Stimulated activated CD4-positive, alpha-beta T cell treated with anti-CD3 and anti-CD28 coated beads, Interleukin-4, amount 100 ng/mL, for 48 hours (primary cell): ENCODE measurements at regions not wholly inside any gene's neighbourhood (a gene's known extent, or its start where the extent isn't known, plus 50 kb on each side); places are given as distances from the start of the nearest gene placed in this dataset.
"Not testable (repeated sequence)": the region's sequence is repeated elsewhere in the genome, so short reads cannot be mapped to it uniquely, and the experiment has no call there.

ENCODE experiments used
- DNase-seq, 2 donors: peaks; one replicate each; pipeline ENCODE4 v3.0.0-alpha.2; 2020; ENCODE audit warnings: low read depth in 2 of 2

- no peak for DNase-seq
These were observed 234.5 kb downstream of the TFAP2A start for GRCh38 chr6:10180138-10181074.

DNA sequence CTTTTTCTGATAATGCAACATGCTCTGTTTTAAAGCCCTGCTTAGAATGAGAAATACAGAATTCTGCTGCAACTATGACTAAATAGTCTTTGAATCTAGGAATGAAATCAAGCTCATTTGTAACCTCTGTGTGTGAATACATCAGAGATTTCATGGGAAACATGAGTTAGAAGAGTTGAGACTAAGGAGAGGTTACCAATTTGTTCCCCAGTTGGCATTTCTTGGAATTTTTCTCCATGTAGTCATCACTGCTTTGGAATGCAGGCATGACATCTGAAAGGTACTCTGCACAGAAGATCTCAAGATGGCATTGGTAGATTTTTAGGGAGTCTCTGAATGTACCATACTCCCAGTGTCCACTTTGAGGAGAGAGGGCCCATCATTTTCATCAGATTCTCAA, 237.2 kb downstream of the TFAP2A start:
- DNase-seq, result no peak

- no peak for DNase-seq
These were observed 239.5 kb downstream of the TFAP2A start for GRCh38 chr6:10175362-10175761.

DNA sequence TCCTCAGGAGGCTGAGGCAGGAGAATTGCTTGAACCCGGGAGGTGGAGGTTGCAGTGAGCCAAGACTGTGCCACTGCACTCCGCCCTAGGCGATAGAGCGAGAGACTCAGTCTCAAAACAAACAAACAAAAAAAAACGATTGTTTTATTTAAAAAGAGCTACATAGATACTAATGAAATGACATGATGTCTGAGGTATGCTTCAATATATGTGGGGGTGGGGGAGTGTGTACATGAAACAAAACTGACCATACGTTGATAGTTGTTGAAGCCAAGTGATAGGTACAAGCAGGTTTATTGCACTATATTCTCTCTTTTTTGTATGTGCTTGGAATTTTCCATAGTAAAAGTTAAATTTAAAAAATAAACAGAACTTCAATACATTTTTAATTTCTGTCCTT, 240.1 kb downstream of the TFAP2A start:
- DNase-seq, result no peak

DNA sequence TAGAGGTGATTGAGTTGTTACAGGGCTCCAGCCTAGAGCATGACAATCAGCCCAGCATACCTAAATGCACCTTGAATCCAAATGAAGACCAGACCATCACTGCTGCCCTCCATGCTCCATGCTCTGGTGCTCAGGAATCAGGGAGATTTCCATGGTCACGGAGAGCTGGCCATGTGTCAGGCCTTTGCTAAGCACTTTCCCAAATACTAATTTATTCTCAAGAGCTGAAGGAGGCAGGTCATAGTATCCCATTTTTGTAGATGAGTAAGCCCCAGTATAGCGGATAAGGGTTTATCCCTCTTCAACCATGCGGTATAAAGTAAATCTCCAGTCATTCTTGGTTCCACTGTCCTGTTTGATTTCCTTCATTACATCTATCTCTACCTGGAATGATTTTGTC, 240.8 kb downstream of the TFAP2A start:
- no peak for DNase-seq

- DNase-seq, result not testable (repeated sequence)
These were observed 243.2 kb downstream of the TFAP2A start for GRCh38 chr6:10171706-10172105.

- no peak for DNase-seq
These were observed 244.1 kb downstream of the TFAP2A start for GRCh38 chr6:10170816-10171215.

GRCh38 chr6:10166031-10166430, 248.8 kb downstream of the TFAP2A start:
- DNase-seq, result no peak

- no peak for DNase-seq
These were observed 251.5 kb downstream of the TFAP2A start for GRCh38 chr6:10163203-10163962.

DNA sequence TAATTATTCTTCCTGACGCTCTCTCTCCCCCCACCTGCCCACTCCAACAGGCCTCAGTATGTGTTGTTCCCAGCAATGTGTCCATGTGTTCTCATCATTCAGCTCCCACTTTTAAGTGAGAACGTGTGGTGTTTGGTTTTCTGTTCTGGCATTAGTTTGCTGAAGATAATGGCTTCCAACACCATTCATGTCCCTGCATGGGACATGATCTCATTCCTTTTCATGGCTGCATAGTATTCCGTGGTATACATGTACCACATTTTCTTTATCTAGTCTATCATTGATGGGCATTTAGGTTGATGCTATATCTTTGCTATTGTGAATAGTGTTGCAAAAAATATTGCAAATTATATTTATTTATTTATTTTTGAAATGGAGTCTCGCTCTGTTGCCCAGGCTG, 258.0 kb downstream of the TFAP2A start:
- DNase-seq, result no peak

DNA sequence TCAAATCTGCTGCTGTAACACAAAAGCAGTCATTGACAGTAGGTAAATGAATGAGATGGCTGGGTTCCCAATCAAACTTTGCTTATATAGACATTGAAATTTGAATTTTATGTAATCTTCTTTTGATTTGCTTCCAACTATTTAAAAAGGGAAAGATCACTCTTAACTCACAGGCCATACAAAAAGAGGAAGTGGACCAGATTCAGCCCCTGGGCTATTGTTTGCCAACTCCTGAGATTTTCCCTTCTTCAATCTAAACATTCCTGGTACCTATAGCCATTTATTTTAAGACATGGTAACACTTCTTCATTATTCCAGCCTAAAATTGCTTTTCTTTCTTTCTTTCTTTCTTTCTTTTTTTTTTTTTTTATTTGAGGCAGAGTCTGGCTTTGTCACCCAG, 260.6 kb downstream of the TFAP2A start:
- DNase-seq, result no peak

DNA sequence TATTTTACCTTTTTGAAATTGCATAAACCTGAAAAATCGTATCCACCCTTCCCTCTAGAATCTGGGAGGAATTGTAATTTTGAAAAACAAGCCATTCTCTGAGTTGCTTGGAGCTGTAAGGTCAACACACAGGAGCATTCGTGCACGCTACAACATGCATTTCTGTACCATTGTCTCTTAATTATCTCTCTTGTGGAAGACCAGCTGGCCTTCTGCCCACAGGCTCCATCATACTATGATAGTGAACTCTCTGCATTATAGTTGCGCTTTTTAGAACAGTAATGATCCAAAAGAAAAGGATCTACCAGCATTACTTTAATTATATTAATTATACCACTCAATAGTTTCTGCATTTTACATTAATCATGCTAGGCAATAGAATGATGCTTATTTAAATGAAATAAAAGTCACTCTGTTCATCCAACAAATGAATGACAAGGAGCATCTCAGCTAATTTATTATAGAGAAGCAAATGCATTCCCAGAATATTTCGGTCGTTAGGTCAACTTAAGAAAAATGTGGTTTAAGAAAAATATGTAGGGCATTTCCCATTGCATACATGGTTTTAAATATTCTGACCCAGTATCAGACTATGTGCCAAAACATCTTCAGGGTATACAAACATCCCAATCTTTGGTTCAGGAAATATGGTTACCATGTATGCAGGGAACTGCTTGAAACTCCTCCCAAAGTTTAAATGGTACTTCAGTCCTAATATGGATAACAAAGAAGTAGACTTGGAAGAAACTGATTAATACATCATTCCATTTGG, 263.5 kb downstream of the TFAP2A start:
- DNase-seq, result no peak

GRCh38 chr6:10149603-10150002, 265.3 kb downstream of the TFAP2A start:
- no peak for DNase-seq

DNA sequence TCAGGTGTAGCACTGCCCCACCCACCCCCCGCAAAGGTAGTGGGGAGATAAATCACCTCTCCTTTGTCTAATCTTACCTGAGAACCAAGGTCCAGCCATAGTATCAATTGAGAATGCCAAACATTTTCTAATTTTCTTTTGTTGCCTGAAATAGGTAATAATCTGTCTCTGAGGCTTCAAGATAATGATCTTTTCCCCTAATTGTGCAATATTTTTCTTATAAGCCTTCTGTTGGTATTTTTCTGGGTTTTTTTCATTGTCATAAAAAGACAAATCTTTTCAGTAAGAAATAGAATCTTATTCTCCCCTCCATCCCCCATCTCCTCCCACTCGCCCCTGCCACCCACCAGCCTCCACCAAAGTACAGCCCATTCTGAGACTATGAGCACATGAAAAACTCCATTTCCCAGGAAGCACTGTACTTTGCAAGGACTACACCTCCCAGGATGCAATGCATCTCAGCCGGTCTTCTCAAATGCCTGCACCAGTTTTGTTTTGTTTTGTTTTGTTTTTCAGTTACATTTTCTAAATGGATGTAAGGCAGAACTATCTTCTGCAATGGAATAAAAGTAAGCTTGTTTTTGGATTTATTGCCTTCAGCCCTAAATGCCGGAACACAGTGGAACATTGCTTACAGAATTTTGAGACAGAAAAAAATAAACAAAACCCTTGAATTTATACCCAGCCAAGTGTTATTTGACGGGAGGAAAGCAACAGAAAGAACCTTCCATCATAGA, 268.0 kb downstream of the TFAP2A start:
- no peak for DNase-seq

DNA sequence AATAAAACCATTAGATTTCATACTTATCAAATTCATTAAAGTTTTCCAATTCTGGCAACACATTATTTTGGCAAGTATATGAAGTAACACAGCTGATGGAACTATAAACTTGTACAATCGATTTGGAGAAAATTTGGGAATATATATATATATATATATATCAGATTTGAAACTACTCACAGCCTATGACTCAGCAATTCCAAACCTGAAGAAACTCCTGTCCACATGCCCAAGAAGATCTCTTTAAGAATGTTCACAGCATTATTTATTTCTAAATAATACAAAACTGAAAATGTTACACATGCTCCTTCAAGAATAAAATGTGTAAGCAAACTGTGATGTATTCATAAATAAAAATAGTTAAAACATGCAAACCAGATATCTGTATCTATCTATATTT, 270.1 kb downstream of the TFAP2A start:
- DNase-seq, result no peak

GRCh38 chr6:10141746-10142443, 273.0 kb downstream of the TFAP2A start:
- DNase-seq, result no peak

- no peak for DNase-seq
These were observed 274.1 kb downstream of the TFAP2A start for GRCh38 chr6:10140824-10141223.

- no peak for DNase-seq
These were observed 274.7 kb downstream of the TFAP2A start for GRCh38 chr6:10140136-10140535.

DNA sequence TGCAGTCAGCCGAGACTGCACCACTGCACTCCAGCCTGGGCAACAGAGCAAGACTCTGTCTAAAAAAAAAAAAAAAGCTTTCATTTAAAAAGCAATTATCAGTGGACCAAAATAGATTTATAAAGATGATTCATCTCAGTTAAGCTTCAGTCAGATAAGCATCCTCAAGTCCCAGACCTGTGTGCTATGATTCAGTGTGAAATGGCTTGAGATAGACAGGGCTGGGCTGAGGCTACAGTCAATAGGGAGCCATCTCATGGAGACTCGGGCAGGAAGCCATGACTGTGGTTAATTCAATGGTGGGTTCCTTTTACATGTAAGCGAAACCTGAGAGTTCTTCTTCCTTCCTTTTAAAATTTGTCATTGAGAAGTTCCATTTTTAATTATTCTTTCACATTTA, 276.0 kb downstream of the TFAP2A start:
- DNase-seq, result no peak

DNA sequence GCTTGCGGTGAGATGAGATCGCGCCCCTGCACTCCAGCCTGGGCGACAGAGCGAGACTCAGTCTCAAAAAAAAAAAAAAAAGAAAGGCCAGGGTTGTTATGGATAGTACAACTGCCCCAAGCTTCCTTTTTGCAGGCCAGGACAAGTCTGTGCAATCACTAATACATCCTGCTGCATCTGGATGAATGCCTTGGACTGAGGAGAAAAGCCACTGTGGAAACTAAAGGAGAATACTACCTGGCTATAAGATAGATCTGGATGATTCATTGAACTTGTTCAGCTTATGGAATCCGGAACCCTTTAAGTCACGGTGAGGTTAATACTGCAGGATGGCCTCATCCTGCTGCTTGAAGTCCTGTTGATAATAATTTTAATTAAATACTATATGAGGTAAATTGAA, 278.2 kb downstream of the TFAP2A start:
- no peak for DNase-seq

DNA sequence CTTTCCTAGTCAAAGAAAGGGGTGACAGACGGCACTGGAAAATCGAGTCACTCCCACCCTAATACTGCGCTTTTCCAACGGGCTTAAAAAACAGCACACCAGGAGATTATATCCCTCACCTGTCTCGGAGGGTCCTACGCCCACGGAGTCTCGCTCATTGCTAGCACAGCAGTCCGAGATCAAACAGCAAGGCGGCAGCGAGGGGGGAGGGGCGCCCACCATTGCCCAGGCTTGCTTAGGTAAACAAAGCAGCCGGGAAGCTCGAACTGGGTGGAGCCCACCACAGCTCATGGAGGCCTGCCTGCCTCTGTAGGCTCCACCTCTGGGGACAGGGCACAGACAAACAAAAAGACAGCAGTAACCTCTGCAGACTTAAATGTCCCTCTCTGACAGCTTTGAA, 280.7 kb downstream of the TFAP2A start:
- DNase-seq, result not testable (repeated sequence)
